WTC11 (cell line): ENCODE measurements at regions not wholly inside any gene's neighbourhood (a gene's known extent, or its start where the extent isn't known, plus 50 kb on each side); places are given as distances from the start of the nearest gene placed in this dataset.

ENCODE experiments used
- AR ChIP-seq: fragments of 250-450 bp; sonication (Bioruptor Pico); IDR thresholded peaks from 2 replicates; pipeline ENCODE4 v1.9.0; 2021; ENCODE audit warnings: mild to moderate bottlenecking
- ATF1 ChIP-seq: sonication (generic); formaldehyde crosslinking; IDR thresholded peaks from 2 replicates; pipeline ENCODE4 v1.8.1; 2023; ENCODE audit warnings: mild to moderate bottlenecking, moderate library complexity, missing genetic modification reagents
- CBFB ChIP-seq: sonication (generic); formaldehyde crosslinking; IDR thresholded peaks from 2 replicates; pipeline ENCODE4 v1.8.1; 2022; ENCODE audit warnings: mild to moderate bottlenecking, low read depth, missing genetic modification reagents
- ERG ChIP-seq: fragments of 250-450 bp; sonication (Bioruptor Pico); IDR thresholded peaks from 2 replicates; pipeline ENCODE4 v1.8.0; 2021; ENCODE audit warnings: mild to moderate bottlenecking
- ESRRA ChIP-seq: sonication (generic); formaldehyde crosslinking; IDR thresholded peaks from 2 replicates; pipeline ENCODE4 v1.8.1; 2022; ENCODE audit warnings: mild to moderate bottlenecking, missing genetic modification reagents, borderline replicate concordance
- NR1H2 ChIP-seq: sonication (generic); formaldehyde crosslinking; IDR thresholded peaks from 2 replicates; pipeline ENCODE4 v1.9.0; 2021; ENCODE audit warnings: mild to moderate bottlenecking, moderate library complexity, missing genetic modification reagents
- SP1 ChIP-seq: sonication (generic); formaldehyde crosslinking; conservative IDR thresholded peaks from 2 replicates; pipeline ENCODE4 v1.8.1; 2022; ENCODE audit warnings: missing genetic modification reagents
- TCF7 ChIP-seq: sonication (generic); formaldehyde crosslinking; IDR thresholded peaks from 2 replicates; pipeline ENCODE4 v1.8.0; 2022; ENCODE audit warnings: mild to moderate bottlenecking, low read depth, missing genetic modification reagents, moderate library complexity
- TF ChIP-seq, protein P1 (sequence below): sonication (generic); formaldehyde crosslinking; IDR thresholded peaks from 2 replicates; pipeline ENCODE4 v1.8.1; 2022; ENCODE audit warnings: mild to moderate bottlenecking, missing genetic modification reagents, moderate library complexity, borderline replicate concordance
- TF ChIP-seq, protein P2 (sequence below): fragments of 200-600 bp; IDR thresholded peaks from 2 replicates; pipeline ENCODE4 v1.8.0; 2022; ENCODE audit warnings: antibody characterized with exemption
- TF ChIP-seq, protein P3 (sequence below): sonication (generic); formaldehyde crosslinking; IDR thresholded peaks from 2 replicates; pipeline ENCODE4 v1.8.0; 2022; ENCODE audit warnings: mild to moderate bottlenecking, missing genetic modification reagents
- TF ChIP-seq, protein P4 (sequence below): sonication (generic); formaldehyde crosslinking; IDR thresholded peaks from 2 replicates; pipeline ENCODE4 v1.8.1; 2023; ENCODE audit warnings: mild to moderate bottlenecking, moderate library complexity, missing genetic modification reagents
- TF ChIP-seq, protein P5 (sequence below): sonication (generic); formaldehyde crosslinking; IDR thresholded peaks from 2 replicates; pipeline ENCODE4 v1.8.1; 2023; ENCODE audit warnings: mild to moderate bottlenecking, missing genetic modification reagents, moderate library complexity

DNA sequence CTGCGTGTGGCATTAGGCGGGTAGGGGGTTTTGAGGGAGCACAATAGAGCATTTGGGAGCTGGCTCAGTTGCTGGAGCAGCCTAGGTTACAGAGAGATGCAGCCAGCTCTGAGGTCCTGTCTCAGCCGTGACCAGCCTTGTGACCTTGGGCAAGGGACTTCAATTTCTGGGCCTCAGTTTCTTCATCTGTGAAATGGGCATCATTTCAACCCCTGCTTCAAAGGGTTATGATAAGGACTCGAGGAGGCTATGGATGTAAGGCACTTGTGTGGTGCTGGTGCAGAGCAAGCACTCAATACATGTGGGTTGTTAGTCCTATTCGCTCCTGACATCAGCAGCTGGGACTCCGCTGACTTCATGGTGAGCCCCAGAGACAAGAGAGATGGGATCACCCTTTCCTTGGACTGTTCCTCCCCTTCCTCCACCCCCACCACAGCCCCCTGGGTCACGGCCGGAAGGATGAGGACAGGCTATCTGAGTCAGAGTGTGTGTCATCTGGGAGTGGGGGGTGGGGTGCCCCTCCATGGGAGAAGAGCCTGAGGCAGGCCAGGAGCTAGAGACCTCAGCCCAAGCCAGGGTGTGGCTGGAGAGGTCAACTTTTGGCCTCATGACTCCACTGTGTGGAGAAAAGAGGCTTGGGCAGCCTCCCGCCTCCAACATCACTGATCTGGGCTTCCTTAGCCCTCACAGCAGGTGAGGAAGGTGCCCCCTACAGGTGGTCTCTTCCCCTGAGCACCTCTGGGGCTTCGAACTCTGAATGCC, 71.4 kb upstream of the ZBTB40 start:
- TF ChIP-seq CBFB (no peak), NR1H2 (no peak), AR (CRISPR knock-in tag) (no peak), TCF7 (CRISPR knock-in tag) (no peak), ERG (CRISPR knock-in tag) (no peak), ESRRA (no peak), SP1 (CRISPR knock-in tag) (no peak), ATF1 (CRISPR knock-in tag) (no peak)
- TF ChIP-seq, protein P1, sequence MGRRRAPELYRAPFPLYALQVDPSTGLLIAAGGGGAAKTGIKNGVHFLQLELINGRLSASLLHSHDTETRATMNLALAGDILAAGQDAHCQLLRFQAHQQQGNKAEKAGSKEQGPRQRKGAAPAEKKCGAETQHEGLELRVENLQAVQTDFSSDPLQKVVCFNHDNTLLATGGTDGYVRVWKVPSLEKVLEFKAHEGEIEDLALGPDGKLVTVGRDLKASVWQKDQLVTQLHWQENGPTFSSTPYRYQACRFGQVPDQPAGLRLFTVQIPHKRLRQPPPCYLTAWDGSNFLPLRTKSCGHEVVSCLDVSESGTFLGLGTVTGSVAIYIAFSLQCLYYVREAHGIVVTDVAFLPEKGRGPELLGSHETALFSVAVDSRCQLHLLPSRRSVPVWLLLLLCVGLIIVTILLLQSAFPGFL (CRISPR knock-in tag): no peak
- TF ChIP-seq, protein P2, sequence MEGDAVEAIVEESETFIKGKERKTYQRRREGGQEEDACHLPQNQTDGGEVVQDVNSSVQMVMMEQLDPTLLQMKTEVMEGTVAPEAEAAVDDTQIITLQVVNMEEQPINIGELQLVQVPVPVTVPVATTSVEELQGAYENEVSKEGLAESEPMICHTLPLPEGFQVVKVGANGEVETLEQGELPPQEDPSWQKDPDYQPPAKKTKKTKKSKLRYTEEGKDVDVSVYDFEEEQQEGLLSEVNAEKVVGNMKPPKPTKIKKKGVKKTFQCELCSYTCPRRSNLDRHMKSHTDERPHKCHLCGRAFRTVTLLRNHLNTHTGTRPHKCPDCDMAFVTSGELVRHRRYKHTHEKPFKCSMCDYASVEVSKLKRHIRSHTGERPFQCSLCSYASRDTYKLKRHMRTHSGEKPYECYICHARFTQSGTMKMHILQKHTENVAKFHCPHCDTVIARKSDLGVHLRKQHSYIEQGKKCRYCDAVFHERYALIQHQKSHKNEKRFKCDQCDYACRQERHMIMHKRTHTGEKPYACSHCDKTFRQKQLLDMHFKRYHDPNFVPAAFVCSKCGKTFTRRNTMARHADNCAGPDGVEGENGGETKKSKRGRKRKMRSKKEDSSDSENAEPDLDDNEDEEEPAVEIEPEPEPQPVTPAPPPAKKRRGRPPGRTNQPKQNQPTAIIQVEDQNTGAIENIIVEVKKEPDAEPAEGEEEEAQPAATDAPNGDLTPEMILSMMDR: no peak
- TF ChIP-seq, protein P3, sequence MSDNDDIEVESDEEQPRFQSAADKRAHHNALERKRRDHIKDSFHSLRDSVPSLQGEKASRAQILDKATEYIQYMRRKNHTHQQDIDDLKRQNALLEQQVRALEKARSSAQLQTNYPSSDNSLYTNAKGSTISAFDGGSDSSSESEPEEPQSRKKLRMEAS (CRISPR knock-in tag): no peak
- TF ChIP-seq, protein P4, sequence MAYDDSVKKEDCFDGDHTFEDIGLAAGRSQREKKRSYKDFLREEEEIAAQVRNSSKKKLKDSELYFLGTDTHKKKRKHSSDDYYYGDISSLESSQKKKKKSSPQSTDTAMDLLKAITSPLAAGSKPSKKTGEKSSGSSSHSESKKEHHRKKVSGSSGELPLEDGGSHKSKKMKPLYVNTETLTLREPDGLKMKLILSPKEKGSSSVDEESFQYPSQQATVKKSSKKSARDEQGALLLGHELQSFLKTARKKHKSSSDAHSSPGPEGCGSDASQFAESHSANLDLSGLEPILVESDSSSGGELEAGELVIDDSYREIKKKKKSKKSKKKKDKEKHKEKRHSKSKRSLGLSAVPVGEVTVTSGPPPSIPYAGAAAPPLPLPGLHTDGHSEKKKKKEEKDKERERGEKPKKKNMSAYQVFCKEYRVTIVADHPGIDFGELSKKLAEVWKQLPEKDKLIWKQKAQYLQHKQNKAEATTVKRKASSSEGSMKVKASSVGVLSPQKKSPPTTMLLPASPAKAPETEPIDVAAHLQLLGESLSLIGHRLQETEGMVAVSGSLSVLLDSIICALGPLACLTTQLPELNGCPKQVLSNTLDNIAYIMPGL (CRISPR knock-in tag): no peak
- TF ChIP-seq, protein P5, sequence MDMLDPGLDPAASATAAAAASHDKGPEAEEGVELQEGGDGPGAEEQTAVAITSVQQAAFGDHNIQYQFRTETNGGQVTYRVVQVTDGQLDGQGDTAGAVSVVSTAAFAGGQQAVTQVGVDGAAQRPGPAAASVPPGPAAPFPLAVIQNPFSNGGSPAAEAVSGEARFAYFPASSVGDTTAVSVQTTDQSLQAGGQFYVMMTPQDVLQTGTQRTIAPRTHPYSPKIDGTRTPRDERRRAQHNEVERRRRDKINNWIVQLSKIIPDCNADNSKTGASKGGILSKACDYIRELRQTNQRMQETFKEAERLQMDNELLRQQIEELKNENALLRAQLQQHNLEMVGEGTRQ (CRISPR knock-in tag): no peak
